Activated T-helper 17 cell treated with anti-CD3 and anti-CD28 coated beads, Interleukin-2, amount 50 U/mL, for 72 hours (primary cell): ENCODE measurements at regions not wholly inside any gene's neighbourhood (a gene's known extent, or its start where the extent isn't known, plus 50 kb on each side); places are given as distances from the start of the nearest gene placed in this dataset.

ENCODE experiments used
- ATAC-seq: fragments of 150-1000 bp; cut with Tn5 transposase; replicated peaks from 2 replicates; pipeline ENCODE4 v1.10.0; 2021; ENCODE audit warnings: mild to moderate bottlenecking, moderate library complexity
- H3K27ac Mint-ChIP-seq: one replicate; pipeline ENCODE4 v1.8.0; 2022; ENCODE audit warnings: mixed read lengths
- H3K27me3 Mint-ChIP-seq: one replicate; pipeline ENCODE4 v1.8.0; 2022; ENCODE audit warnings: mixed read lengths
- H3K36me3 Mint-ChIP-seq: one replicate; pipeline ENCODE4 v1.8.0; 2022; ENCODE audit warnings: low read depth, mild to moderate bottlenecking, mixed read lengths
- H3K4me1 Mint-ChIP-seq: one replicate; pipeline ENCODE4 v1.8.0; 2022; ENCODE audit warnings: mixed read lengths
- H3K4me3 Mint-ChIP-seq: one replicate; pipeline ENCODE4 v1.8.0; 2022; ENCODE audit warnings: mild to moderate bottlenecking, mixed read lengths
- H3K9me3 Mint-ChIP-seq: one replicate; pipeline ENCODE4 v1.8.0; 2022; ENCODE audit warnings: mixed read lengths

GRCh38 chr9:91134608-91135007, 227.1 kb downstream of the AUH start:
- Mint-ChIP-seq H3K9me3 (no peaks in the 10 kb centered on the region), H3K36me3 (peaks cover 8% of the 10 kb centered on the region), H3K27me3 (no peaks in the 10 kb centered on the region), H3K4me3 (no peak overlapping the region), H3K27ac (no peak overlapping the region), H3K4me1 (peaks cover 18% of the 10 kb centered on the region)
- no peak for ATAC-seq

- no peak for ATAC-seq
- H3K9me3 Mint-ChIP-seq = no peaks in the 10 kb centered on the region
- H3K4me3 Mint-ChIP-seq = no peak overlapping the region
- H3K27me3 Mint-ChIP-seq = no peaks in the 10 kb centered on the region
- no peaks in the 10 kb centered on the region for H3K36me3 Mint-ChIP-seq
- H3K4me1 Mint-ChIP-seq = no peaks in the 10 kb centered on the region
- no peak overlapping the region for H3K27ac Mint-ChIP-seq
These were observed 224.3 kb downstream of the AUH start for GRCh38 chr9:91137391-91137790.

- H3K36me3 Mint-ChIP-seq = no peaks in the 10 kb centered on the region
- H3K27me3 Mint-ChIP-seq = no peaks in the 10 kb centered on the region
- peak overlapping the region; percentile 69 for H3K27ac Mint-ChIP-seq
- no peak for ATAC-seq
- no peak overlapping the region for H3K4me3 Mint-ChIP-seq
- no peaks in the 10 kb centered on the region for H3K9me3 Mint-ChIP-seq
- no peaks in the 10 kb centered on the region for H3K4me1 Mint-ChIP-seq
These were observed 223.0 kb downstream of the AUH start for GRCh38 chr9:91138760-91139159.

- H3K4me3 Mint-ChIP-seq = no peak overlapping the region
- no peak for ATAC-seq
- no peaks in the 10 kb centered on the region for H3K27me3 Mint-ChIP-seq
- H3K27ac Mint-ChIP-seq = no peak overlapping the region
- peaks cover 10% of the 10 kb centered on the region for H3K4me1 Mint-ChIP-seq
- no peaks in the 10 kb centered on the region for H3K36me3 Mint-ChIP-seq
- H3K9me3 Mint-ChIP-seq = peaks cover 5% of the 10 kb centered on the region
These were observed 220.2 kb downstream of the AUH start for GRCh38 chr9:91141407-91141965.

GRCh38 chr9:91143162-91143561, 218.6 kb downstream of the AUH start:
- Mint-ChIP-seq H3K4me1 (peaks cover 27% of the 10 kb centered on the region), H3K36me3 (peaks cover 7% of the 10 kb centered on the region), H3K9me3 (peaks cover 5% of the 10 kb centered on the region), H3K4me3 (no peak overlapping the region), H3K27ac (no peak overlapping the region), H3K27me3 (no peaks in the 10 kb centered on the region)
- no peak for ATAC-seq

- H3K4me3 Mint-ChIP-seq = no peak overlapping the region
- no peak overlapping the region for H3K27ac Mint-ChIP-seq
- peaks cover 8% of the 10 kb centered on the region for H3K36me3 Mint-ChIP-seq
- H3K9me3 Mint-ChIP-seq = peaks cover 5% of the 10 kb centered on the region
- H3K27me3 Mint-ChIP-seq = no peaks in the 10 kb centered on the region
- H3K4me1 Mint-ChIP-seq = peaks cover 30% of the 10 kb centered on the region
- ATAC-seq = no peak
These were observed 218.1 kb downstream of the AUH start for GRCh38 chr9:91143642-91144041.

GRCh38 chr9:91144769-91145168, 216.9 kb downstream of the AUH start:
- Mint-ChIP-seq H3K9me3 (peaks cover 5% of the 10 kb centered on the region), H3K4me1 (peaks cover 37% of the 10 kb centered on the region), H3K36me3 (peaks cover 8% of the 10 kb centered on the region), H3K27ac (peak overlapping the region; percentile 98), H3K27me3 (no peaks in the 10 kb centered on the region), H3K4me3 (peak overlapping the region; percentile 77)
- no peak for ATAC-seq

- peaks cover 8% of the 10 kb centered on the region for H3K36me3 Mint-ChIP-seq
- H3K27ac Mint-ChIP-seq = peak overlapping the region; percentile 98
- H3K4me1 Mint-ChIP-seq = peaks cover 42% of the 10 kb centered on the region
- ATAC-seq = no peak
- peaks cover 5% of the 10 kb centered on the region for H3K9me3 Mint-ChIP-seq
- H3K27me3 Mint-ChIP-seq = no peaks in the 10 kb centered on the region
- H3K4me3 Mint-ChIP-seq = peak overlapping the region; percentile 77
These were observed 216.2 kb downstream of the AUH start for GRCh38 chr9:91145496-91145895.

- Mint-ChIP-seq H3K36me3 (peaks cover 17% of the 10 kb centered on the region), H3K4me3 (peak overlapping the region; percentile 77), H3K27ac (peak overlapping the region; percentile 98), H3K4me1 (peaks cover 52% of the 10 kb centered on the region), H3K9me3 (peaks cover 5% of the 10 kb centered on the region), H3K27me3 (no peaks in the 10 kb centered on the region)
- peak; percentile 32 for ATAC-seq
These were observed 215.2 kb downstream of the AUH start for GRCh38 chr9:91146391-91147019.

GRCh38 chr9:91147079-91147708, 214.5 kb downstream of the AUH start:
- no peak for ATAC-seq
- peaks cover 59% of the 10 kb centered on the region for H3K4me1 Mint-ChIP-seq
- peak overlapping the region; percentile 77 for H3K4me3 Mint-ChIP-seq
- no peaks in the 10 kb centered on the region for H3K27me3 Mint-ChIP-seq
- peaks cover 8% of the 10 kb centered on the region for H3K9me3 Mint-ChIP-seq
- peaks cover 17% of the 10 kb centered on the region for H3K36me3 Mint-ChIP-seq
- peak overlapping the region; percentile 98 for H3K27ac Mint-ChIP-seq

GRCh38 chr9:91148306-91148705, 213.4 kb downstream of the AUH start:
- peaks cover 70% of the 10 kb centered on the region for H3K4me1 Mint-ChIP-seq
- peaks cover 9% of the 10 kb centered on the region for H3K9me3 Mint-ChIP-seq
- no peaks in the 10 kb centered on the region for H3K27me3 Mint-ChIP-seq
- H3K36me3 Mint-ChIP-seq = peaks cover 17% of the 10 kb centered on the region
- peak overlapping the region; percentile 77 for H3K4me3 Mint-ChIP-seq
- peak overlapping the region; percentile 98 for H3K27ac Mint-ChIP-seq
- ATAC-seq = no peak

- H3K9me3 Mint-ChIP-seq = peaks cover 7% of the 10 kb centered on the region
- peak overlapping the region; percentile 99 for H3K27ac Mint-ChIP-seq
- no peaks in the 10 kb centered on the region for H3K27me3 Mint-ChIP-seq
- H3K4me1 Mint-ChIP-seq = peaks cover 66% of the 10 kb centered on the region
- ATAC-seq = no peak
- peaks cover 17% of the 10 kb centered on the region for H3K36me3 Mint-ChIP-seq
- peak overlapping the region; percentile 75 for H3K4me3 Mint-ChIP-seq
These were observed 211.3 kb downstream of the AUH start for GRCh38 chr9:91150273-91150997.

- Mint-ChIP-seq H3K27ac (peak overlapping the region; percentile 99), H3K27me3 (no peaks in the 10 kb centered on the region), H3K9me3 (peaks cover 3% of the 10 kb centered on the region), H3K36me3 (peaks cover 17% of the 10 kb centered on the region), H3K4me3 (peak overlapping the region; percentile 75), H3K4me1 (peaks cover 61% of the 10 kb centered on the region)
- peak; percentile 63 for ATAC-seq
These were observed 210.6 kb downstream of the AUH start for GRCh38 chr9:91150998-91151717.

GRCh38 chr9:91151718-91152095, 210.0 kb downstream of the AUH start:
- peak; percentile 5 for ATAC-seq
- peaks cover 3% of the 10 kb centered on the region for H3K9me3 Mint-ChIP-seq
- H3K27ac Mint-ChIP-seq = peak overlapping the region; percentile 99
- peak overlapping the region; percentile 75 for H3K4me3 Mint-ChIP-seq
- peaks cover 59% of the 10 kb centered on the region for H3K4me1 Mint-ChIP-seq
- no peaks in the 10 kb centered on the region for H3K27me3 Mint-ChIP-seq
- H3K36me3 Mint-ChIP-seq = peaks cover 17% of the 10 kb centered on the region
